GM23248 (cell line): ENCODE measurements at regions not wholly inside any gene's neighbourhood (a gene's known extent, or its start where the extent isn't known, plus 50 kb on each side); places are given as distances from the start of the nearest gene placed in this dataset.

ENCODE experiments used
- DNase-seq: peaks from one replicate; pipeline ENCODE4 v3.0.0-alpha.2; 2015
- H2AFZ ChIP-seq: fragments of 200-600 bp; sonication (generic); 2 replicates; pipeline ENCODE4 v1.6.1; 2016; ENCODE audit warnings: antibody characterized with exemption
- H3F3A ChIP-seq: fragments of 200-600 bp; sonication (generic); 2 replicates; pipeline ENCODE4 v1.6.1; 2016; ENCODE audit warnings: mild to moderate bottlenecking, antibody characterized with exemption, mixed run types; ENCODE audit not compliant: insufficient read depth
- H3K27ac ChIP-seq: fragments of 200-600 bp; sonication (generic); 2 replicates; pipeline ENCODE4 v1.5.1; 2016; ENCODE audit warnings: mild to moderate bottlenecking
- H3K27me3 ChIP-seq: fragments of 200-600 bp; sonication (generic); replicated peaks from 2 replicates; pipeline ENCODE4 v1.6.1; 2016; ENCODE audit warnings: mild to moderate bottlenecking; ENCODE audit not compliant: insufficient read depth
- H3K36me3 ChIP-seq: fragments of 200-600 bp; sonication (generic); 2 replicates; pipeline ENCODE4 v1.6.1; 2016; ENCODE audit warnings: low read depth, mild to moderate bottlenecking
- H3K4me1 ChIP-seq: fragments of 200-600 bp; sonication (generic); 2 replicates; pipeline ENCODE4 v1.6.1; 2016; ENCODE audit warnings: mild to moderate bottlenecking; ENCODE audit not compliant: insufficient read depth
- H3K4me2 ChIP-seq: fragments of 200-600 bp; sonication (generic); one replicate; pipeline ENCODE4 v1.6.1; 2016; ENCODE audit warnings: mild to moderate bottlenecking; ENCODE audit not compliant: unreplicated experiment
- H3K4me3 ChIP-seq: fragments of 200-600 bp; sonication (generic); 2 replicates; pipeline ENCODE4 v1.5.1; 2016; ENCODE audit warnings: mild to moderate bottlenecking
- H3K79me2 ChIP-seq: fragments of 200-600 bp; sonication (generic); 2 replicates; pipeline ENCODE4 v1.6.1; 2016; ENCODE audit warnings: mild to moderate bottlenecking; ENCODE audit not compliant: insufficient read depth
- H3K9ac ChIP-seq: fragments of 200-600 bp; sonication (generic); 2 replicates; pipeline ENCODE4 v1.6.1; 2016; ENCODE audit warnings: mild to moderate bottlenecking
- H3K9me2 ChIP-seq: fragments of 200-600 bp; sonication (generic); 2 replicates; pipeline ENCODE4 v1.6.1; 2016; ENCODE audit warnings: mixed run types, mild to moderate bottlenecking, moderate library complexity; ENCODE audit not compliant: insufficient read depth
- H3K9me3 ChIP-seq: fragments of 200-600 bp; sonication (generic); one replicate; pipeline ENCODE4 v1.6.1; 2017; ENCODE audit warnings: low read depth
- H4K20me1 ChIP-seq: fragments of 200-600 bp; sonication (generic); 2 replicates; pipeline ENCODE4 v1.6.0; 2016; ENCODE audit not compliant: insufficient read depth
- EZH2 ChIP-seq: fragments of 200-600 bp; sonication (generic); IDR thresholded peaks from 2 replicates; pipeline ENCODE4 v1.6.1; 2018; ENCODE audit warnings: antibody characterized with exemption, mild to moderate bottlenecking; ENCODE audit not compliant: insufficient read depth, poor library complexity, severe bottlenecking
- EZH2phosphoT487 ChIP-seq: fragments of 200-600 bp; sonication (generic); IDR thresholded peaks from 2 replicates; pipeline ENCODE4 v1.6.1; 2018; ENCODE audit warnings: antibody characterized with exemption, moderate library complexity, mild to moderate bottlenecking, low read depth; ENCODE audit not compliant: insufficient read depth
- WGBS, 2 experiments: methylation state at CpG; one replicate each; pipeline ENCODE4 v1.1.6; 2015 to 2017; ENCODE audit warnings: low lambda C conversion rate in 2 of 2, low coverage in 1 of 2; ENCODE audit errors: missing lambda C conversion rate in 2 of 2; 5-methylcytosine and 5-hydroxymethylcytosine counted together
- in situ Hi-C: fragments of 300-500 bp; cut with MboI; formaldehyde crosslinking; loops from 2 replicates; pipeline ENCODE4 v1.15.0; 2020

- H3K27me3 ChIP-seq = no peaks in the 10 kb centered on the region
- no peaks in the 10 kb centered on the region for H3K36me3 ChIP-seq
- no peak overlapping the region for H2AFZ ChIP-seq
- H3K79me2 ChIP-seq = no peaks in the 10 kb centered on the region
- H3K9ac ChIP-seq = no peak overlapping the region
- 5 to 13% methylated on average over 3 of the region's 3 CpGs for WGBS, 2 experiments
- peaks cover 2% of the 10 kb centered on the region for H3K9me3 ChIP-seq
- H3F3A ChIP-seq = no peaks in the 10 kb centered on the region
- H3K9me2 ChIP-seq = no peaks in the 10 kb centered on the region
- no peaks in the 10 kb centered on the region for H3K4me1 ChIP-seq
- no peaks in the 10 kb centered on the region for H4K20me1 ChIP-seq
- DNase-seq = no peak
- H3K4me3 ChIP-seq = no peak overlapping the region
- TF ChIP-seq EZH2phosphoT487 (no peak), EZH2 (no peak)
- no peak overlapping the region for H3K4me2 ChIP-seq
- H3K27ac ChIP-seq = no peak overlapping the region
- in situ Hi-C loops = no loop called here
Observed at GRCh38 chr2:21415234-21415633, 291.5 kb downstream of the TDRD15 start.

- no peak overlapping the region for H3K4me2 ChIP-seq
- H3K27ac ChIP-seq = no peak overlapping the region
- H3K9me2 ChIP-seq = no peaks in the 10 kb centered on the region
- H3F3A ChIP-seq = no peaks in the 10 kb centered on the region
- H3K27me3 ChIP-seq = no peaks in the 10 kb centered on the region
- in situ Hi-C loops = no loop called here
- no peaks in the 10 kb centered on the region for H4K20me1 ChIP-seq
- DNase-seq = no peak
- no peaks in the 10 kb centered on the region for H3K36me3 ChIP-seq
- H2AFZ ChIP-seq = no peak overlapping the region
- no peaks in the 10 kb centered on the region for H3K4me1 ChIP-seq
- H3K9me3 ChIP-seq = peaks cover 2% of the 10 kb centered on the region
- H3K79me2 ChIP-seq = no peaks in the 10 kb centered on the region
- H3K9ac ChIP-seq = no peak overlapping the region
- no peak overlapping the region for H3K4me3 ChIP-seq
- TF ChIP-seq EZH2phosphoT487 (no peak), EZH2 (no peak)
Observed at GRCh38 chr2:21416226-21416625, 292.5 kb downstream of the TDRD15 start.

GRCh38 chr2:21418456-21418855, 294.7 kb downstream of the TDRD15 start:
- 15 to 16% methylated on average over 4 of the region's 4 CpGs for WGBS, 2 experiments
- no peak for DNase-seq
- no peaks in the 10 kb centered on the region for H3K9me2 ChIP-seq

GRCh38 chr2:21420553-21421335, 297.0 kb downstream of the TDRD15 start:
- WGBS, 2 experiments = 28 to 29% methylated on average over 10 of the region's 10 CpGs
- DNase-seq = no peak
- Histone ChIP-seq H3K4me3 (no peak overlapping the region), H3K27ac (no peak overlapping the region), H3K4me1 (no peaks in the 10 kb centered on the region), H3K4me2 (no peak overlapping the region), H3K27me3 (no peaks in the 10 kb centered on the region), H3K36me3 (no peaks in the 10 kb centered on the region), H3K9me2 (no peaks in the 10 kb centered on the region), H3F3A (no peaks in the 10 kb centered on the region), H3K9me3 (peaks cover 2% of the 10 kb centered on the region), H3K9ac (no peak overlapping the region), H3K79me2 (no peaks in the 10 kb centered on the region), H4K20me1 (no peaks in the 10 kb centered on the region), H2AFZ (no peak overlapping the region)
- in situ Hi-C loops = no loop called here
- TF ChIP-seq EZH2phosphoT487 = no peak
- no peak for TF ChIP-seq EZH2

More at GRCh38 chr2:21418456-21418855, 294.7 kb downstream of the TDRD15 start:
- no peak overlapping the region for H3K9ac ChIP-seq
- no peak overlapping the region for H3K4me3 ChIP-seq
- no peak overlapping the region for H2AFZ ChIP-seq
- in situ Hi-C loops = no loop called here
- no peaks in the 10 kb centered on the region for H3K36me3 ChIP-seq
- no peaks in the 10 kb centered on the region for H3K27me3 ChIP-seq
- H4K20me1 ChIP-seq = no peaks in the 10 kb centered on the region
- H3K4me1 ChIP-seq = no peaks in the 10 kb centered on the region
- H3K79me2 ChIP-seq = no peaks in the 10 kb centered on the region
- H3K4me2 ChIP-seq = no peak overlapping the region
- TF ChIP-seq EZH2phosphoT487 = no peak
- no peak for TF ChIP-seq EZH2
- H3K9me3 ChIP-seq = peaks cover 2% of the 10 kb centered on the region
- H3F3A ChIP-seq = no peaks in the 10 kb centered on the region
- no peak overlapping the region for H3K27ac ChIP-seq
